ENCODE measurements at regions not wholly inside any gene's neighbourhood (a gene's known extent, or its start where the extent isn't known, plus 50 kb on each side); places are given as distances from the start of the nearest gene placed in this dataset.

- Mint-ChIP-seq H3K36me3 (ENCODE audit: low read depth) (no peaks in the 10 kb centered on the region), H3K27ac (no peak overlapping the region), H3K4me1 (ENCODE audit: low read depth) (peaks cover 25% of the 10 kb centered on the region), H3K9me3 (no peaks in the 10 kb centered on the region), H3K4me3 (no peak overlapping the region), H3K27me3 (no peaks in the 10 kb centered on the region)
These were observed 127.6 kb upstream of the AKIRIN2 start for GRCh38 chr6:87829622-87830121.

GRCh38 chr6:87828044-87828443 is 126.0 kb upstream of the AKIRIN2 start:
- H3K27ac Mint-ChIP-seq: no peak overlapping the region
- no peaks in the 10 kb centered on the region for H3K27me3 Mint-ChIP-seq
- H3K9me3 Mint-ChIP-seq: no peaks in the 10 kb centered on the region

GRCh38 chr6:87827346-87827745 is 125.3 kb upstream of the AKIRIN2 start:
- no peaks in the 10 kb centered on the region for H3K27me3 Mint-ChIP-seq
- peaks cover 22% of the 10 kb centered on the region for H3K4me1 Mint-ChIP-seq (ENCODE audit: low read depth)
- no peak overlapping the region for H3K4me3 Mint-ChIP-seq
- no peak overlapping the region for H3K27ac Mint-ChIP-seq
- H3K36me3 Mint-ChIP-seq (ENCODE audit: low read depth): no peaks in the 10 kb centered on the region
- no peaks in the 10 kb centered on the region for H3K9me3 Mint-ChIP-seq

More at GRCh38 chr6:87828044-87828443, 126.0 kb upstream of the AKIRIN2 start:
- Mint-ChIP-seq H3K4me1 (ENCODE audit: low read depth) (peaks cover 25% of the 10 kb centered on the region), H3K4me3 (no peak overlapping the region), H3K36me3 (ENCODE audit: low read depth) (no peaks in the 10 kb centered on the region)

GRCh38 chr6:87826424-87826823 is 124.4 kb upstream of the AKIRIN2 start:
- no peaks in the 10 kb centered on the region for H3K36me3 Mint-ChIP-seq (ENCODE audit: low read depth)
- H3K4me3 Mint-ChIP-seq: no peak overlapping the region
- no peaks in the 10 kb centered on the region for H3K9me3 Mint-ChIP-seq
- no peak overlapping the region for H3K27ac Mint-ChIP-seq
- H3K27me3 Mint-ChIP-seq: no peaks in the 10 kb centered on the region
- peaks cover 17% of the 10 kb centered on the region for H3K4me1 Mint-ChIP-seq (ENCODE audit: low read depth)

GRCh38 chr6:87825821-87826221 is 123.8 kb upstream of the AKIRIN2 start:
- no peaks in the 10 kb centered on the region for H3K36me3 Mint-ChIP-seq (ENCODE audit: low read depth)
- H3K27me3 Mint-ChIP-seq: no peaks in the 10 kb centered on the region
- no peak overlapping the region for H3K27ac Mint-ChIP-seq
- no peaks in the 10 kb centered on the region for H3K9me3 Mint-ChIP-seq
- H3K4me3 Mint-ChIP-seq: no peak overlapping the region
- peaks cover 17% of the 10 kb centered on the region for H3K4me1 Mint-ChIP-seq (ENCODE audit: low read depth)

GRCh38 chr6:87824958-87825491 is 123.0 kb upstream of the AKIRIN2 start:
- no peaks in the 10 kb centered on the region for H3K9me3 Mint-ChIP-seq
- H3K27ac Mint-ChIP-seq: no peak overlapping the region
- peaks cover 17% of the 10 kb centered on the region for H3K4me1 Mint-ChIP-seq (ENCODE audit: low read depth)
- H3K36me3 Mint-ChIP-seq (ENCODE audit: low read depth): no peaks in the 10 kb centered on the region
- no peaks in the 10 kb centered on the region for H3K27me3 Mint-ChIP-seq
- H3K4me3 Mint-ChIP-seq: no peak overlapping the region

- no peaks in the 10 kb centered on the region for H3K36me3 Mint-ChIP-seq (ENCODE audit: low read depth)
- H3K9me3 Mint-ChIP-seq: no peaks in the 10 kb centered on the region
- no peak overlapping the region for H3K4me3 Mint-ChIP-seq
- H3K4me1 Mint-ChIP-seq (ENCODE audit: low read depth): peaks cover 17% of the 10 kb centered on the region
- H3K27me3 Mint-ChIP-seq: no peaks in the 10 kb centered on the region
- no peak overlapping the region for H3K27ac Mint-ChIP-seq
These were observed 120.0 kb upstream of the AKIRIN2 start for GRCh38 chr6:87822011-87822410.

GRCh38 chr6:87820343-87820984 is 118.4 kb upstream of the AKIRIN2 start:
- Mint-ChIP-seq H3K36me3 (ENCODE audit: low read depth) (no peaks in the 10 kb centered on the region), H3K4me3 (no peak overlapping the region), H3K4me1 (ENCODE audit: low read depth) (peaks cover 8% of the 10 kb centered on the region), H3K9me3 (no peaks in the 10 kb centered on the region), H3K27me3 (no peaks in the 10 kb centered on the region), H3K27ac (no peak overlapping the region)

GRCh38 chr6:87817183-87817582 is 115.2 kb upstream of the AKIRIN2 start:
- Mint-ChIP-seq H3K9me3 (no peaks in the 10 kb centered on the region), H3K36me3 (ENCODE audit: low read depth) (no peaks in the 10 kb centered on the region)

GRCh38 chr6:87815449-87815848 is 113.4 kb upstream of the AKIRIN2 start:
- no peak overlapping the region for H3K4me3 Mint-ChIP-seq
- H3K27me3 Mint-ChIP-seq: peaks cover 20% of the 10 kb centered on the region
- H3K9me3 Mint-ChIP-seq: no peaks in the 10 kb centered on the region
- H3K27ac Mint-ChIP-seq: no peak overlapping the region
- H3K36me3 Mint-ChIP-seq (ENCODE audit: low read depth): no peaks in the 10 kb centered on the region
- H3K4me1 Mint-ChIP-seq (ENCODE audit: low read depth): no peaks in the 10 kb centered on the region

More at GRCh38 chr6:87817183-87817582, 115.2 kb upstream of the AKIRIN2 start:
- Mint-ChIP-seq H3K4me1 (ENCODE audit: low read depth) (no peaks in the 10 kb centered on the region), H3K27ac (no peak overlapping the region), H3K4me3 (no peak overlapping the region), H3K27me3 (peaks cover 15% of the 10 kb centered on the region)

GRCh38 chr6:87808005-87808757 is 106.1 kb upstream of the AKIRIN2 start:
- Mint-ChIP-seq H3K4me1 (ENCODE audit: low read depth) (peaks cover 19% of the 10 kb centered on the region), H3K4me3 (no peak overlapping the region)

GRCh38 chr6:87807475-87807874 is 105.4 kb upstream of the AKIRIN2 start:
- Mint-ChIP-seq H3K4me3 (no peak overlapping the region), H3K27ac (no peak overlapping the region), H3K9me3 (no peaks in the 10 kb centered on the region), H3K4me1 (ENCODE audit: low read depth) (peaks cover 19% of the 10 kb centered on the region), H3K27me3 (peaks cover 15% of the 10 kb centered on the region), H3K36me3 (ENCODE audit: low read depth) (no peaks in the 10 kb centered on the region)

More at GRCh38 chr6:87808005-87808757, 106.1 kb upstream of the AKIRIN2 start:
- no peaks in the 10 kb centered on the region for H3K36me3 Mint-ChIP-seq (ENCODE audit: low read depth)
- no peak overlapping the region for H3K27ac Mint-ChIP-seq
- peaks cover 19% of the 10 kb centered on the region for H3K27me3 Mint-ChIP-seq
- no peaks in the 10 kb centered on the region for H3K9me3 Mint-ChIP-seq

- H3K9me3 Mint-ChIP-seq: no peaks in the 10 kb centered on the region
- peak overlapping the region; percentile 7 for H3K27ac Mint-ChIP-seq
- H3K4me1 Mint-ChIP-seq (ENCODE audit: low read depth): peaks cover 19% of the 10 kb centered on the region
- no peak overlapping the region for H3K4me3 Mint-ChIP-seq
- peaks cover 10% of the 10 kb centered on the region for H3K27me3 Mint-ChIP-seq
- no peaks in the 10 kb centered on the region for H3K36me3 Mint-ChIP-seq (ENCODE audit: low read depth)
These were observed 104.6 kb upstream of the AKIRIN2 start for GRCh38 chr6:87806635-87807034.

GRCh38 chr6:87806099-87806498 is 104.1 kb upstream of the AKIRIN2 start:
- Mint-ChIP-seq H3K4me1 (ENCODE audit: low read depth) (peaks cover 19% of the 10 kb centered on the region), H3K27ac (no peak overlapping the region), H3K27me3 (peaks cover 10% of the 10 kb centered on the region), H3K36me3 (ENCODE audit: low read depth) (no peaks in the 10 kb centered on the region), H3K4me3 (no peak overlapping the region), H3K9me3 (no peaks in the 10 kb centered on the region)

GRCh38 chr6:87803791-87804190 is 101.8 kb upstream of the AKIRIN2 start:
- Mint-ChIP-seq H3K4me3 (no peak overlapping the region), H3K4me1 (ENCODE audit: low read depth) (peaks cover 23% of the 10 kb centered on the region), H3K27me3 (peaks cover 12% of the 10 kb centered on the region), H3K27ac (no peak overlapping the region), H3K36me3 (ENCODE audit: low read depth) (no peaks in the 10 kb centered on the region), H3K9me3 (no peaks in the 10 kb centered on the region)
